ENCODE measurements at regions not wholly inside any gene's neighbourhood (a gene's known extent, or its start where the extent isn't known, plus 50 kb on each side); places are given as distances from the start of the nearest gene placed in this dataset.

GRCh38 chr7:28245123-28245878, 64.7 kb upstream of the JAZF1 start:
- no peak for TF ChIP-seq CTCF (IDR thresholded peaks at IDR 0.05; ENCODE audit: low read depth, low read length, missing control alignments)
- H3K27ac ChIP-seq: no peak overlapping the region
- no peaks in the 10 kb centered on the region for H3K27me3 ChIP-seq (replicated peaks)
- in situ Hi-C loops (cut with HindIII; ENCODE audit: low pct_ligation_motif_present, low sequenced_read_pairs): no loop called here
- no peak for DNase-seq
- H3K4me3 ChIP-seq (ENCODE audit: low read depth, low read length): no peak overlapping the region
- no peaks in the 10 kb centered on the region for H3K36me3 ChIP-seq (replicated peaks)

GRCh38 chr7:28246921-28247461, 66.4 kb upstream of the JAZF1 start:
- DNase-seq: no peak
- TF ChIP-seq CTCF (IDR thresholded peaks at IDR 0.05; ENCODE audit: low read depth, low read length, missing control alignments): no peak
- in situ Hi-C loops (cut with HindIII; ENCODE audit: low pct_ligation_motif_present, low sequenced_read_pairs): no loop called here
- no peak overlapping the region for H3K4me3 ChIP-seq (ENCODE audit: low read depth, low read length)
- H3K27ac ChIP-seq: no peak overlapping the region
- H3K27me3 ChIP-seq (replicated peaks): no peaks in the 10 kb centered on the region
- no peaks in the 10 kb centered on the region for H3K36me3 ChIP-seq (replicated peaks)

GRCh38 chr7:28258240-28258639, 77.6 kb upstream of the JAZF1 start:
- no peak for TF ChIP-seq CTCF (IDR thresholded peaks at IDR 0.05; ENCODE audit: low read depth, low read length, missing control alignments)
- H3K36me3 ChIP-seq (replicated peaks): no peaks in the 10 kb centered on the region
- DNase-seq: no peak
- no peaks in the 10 kb centered on the region for H3K27me3 ChIP-seq (replicated peaks)
- no peak overlapping the region for H3K27ac ChIP-seq
- no peak overlapping the region for H3K4me3 ChIP-seq (ENCODE audit: low read depth, low read length)
- in situ Hi-C loops (cut with HindIII; ENCODE audit: low pct_ligation_motif_present, low sequenced_read_pairs): no loop called here

GRCh38 chr7:28260969-28261368, 80.4 kb upstream of the JAZF1 start:
- Histone ChIP-seq H3K27me3 (replicated peaks) (no peaks in the 10 kb centered on the region), H3K27ac (no peak overlapping the region), H3K4me3 (ENCODE audit: low read depth, low read length) (no peak overlapping the region), H3K36me3 (replicated peaks) (no peaks in the 10 kb centered on the region)
- no peak for DNase-seq
- in situ Hi-C loops (cut with HindIII; ENCODE audit: low pct_ligation_motif_present, low sequenced_read_pairs): no loop called here
- no peak for TF ChIP-seq CTCF (IDR thresholded peaks at IDR 0.05; ENCODE audit: low read depth, low read length, missing control alignments)

GRCh38 chr7:28263622-28264271, 83.2 kb upstream of the JAZF1 start:
- Histone ChIP-seq H3K27me3 (replicated peaks) (no peaks in the 10 kb centered on the region), H3K4me3 (ENCODE audit: low read depth, low read length) (no peak overlapping the region), H3K36me3 (replicated peaks) (no peaks in the 10 kb centered on the region), H3K27ac (no peak overlapping the region)
- no peak for DNase-seq
- in situ Hi-C loops (cut with HindIII; ENCODE audit: low pct_ligation_motif_present, low sequenced_read_pairs): no loop called here
- no peak for TF ChIP-seq CTCF (IDR thresholded peaks at IDR 0.05; ENCODE audit: low read depth, low read length, missing control alignments)

Data from brain microvascular endothelial cell (primary cell).